KBM-7 (cell line): ENCODE measurements at regions not wholly inside any gene's neighbourhood (a gene's known extent, or its start where the extent isn't known, plus 50 kb on each side); places are given as distances from the start of the nearest gene placed in this dataset.

Source experiments
- DNase-seq: peaks from one replicate; pipeline ENCODE4 v3.0.0-alpha.2; 2015
- in situ Hi-C: fragments of 300-500 bp; cut with MboI; formaldehyde crosslinking; loops from 2 replicates; pipeline ENCODE4 v1.14.3; 2020; ENCODE audit warnings: low sequenced_read_pairs, low pct_unique_long_range_greater_than_20kb, mixed read lengths

GRCh38 chr2:56084111-56084901 is 99.5 kb upstream of the CCDC85A start:
- DNase-seq = no peak
- in situ Hi-C loops = no loop called here

GRCh38 chr2:56086336-56086735 is 97.5 kb upstream of the CCDC85A start:
- in situ Hi-C loops = no loop called here
- no peak for DNase-seq

GRCh38 chr2:56088411-56088810 is 95.4 kb upstream of the CCDC85A start:
- in situ Hi-C loops = no loop called here
- no peak for DNase-seq

- no peak for DNase-seq
- in situ Hi-C loops = no loop called here
Observed at GRCh38 chr2:56089931-56090330, 93.9 kb upstream of the CCDC85A start.

GRCh38 chr2:56099963-56100362 is 83.8 kb upstream of the CCDC85A start:
- no peak for DNase-seq
- in situ Hi-C loops = no loop called here

GRCh38 chr2:56100791-56101312 is 82.9 kb upstream of the CCDC85A start:
- no peak for DNase-seq
- in situ Hi-C loops = no loop called here

GRCh38 chr2:56102098-56102497 is 81.7 kb upstream of the CCDC85A start:
- in situ Hi-C loops = no loop called here
- DNase-seq = no peak

- in situ Hi-C loops = no loop called here
- DNase-seq = no peak
Observed at GRCh38 chr2:56102866-56103265, 80.9 kb upstream of the CCDC85A start.

GRCh38 chr2:56104962-56105361 is 78.8 kb upstream of the CCDC85A start:
- in situ Hi-C loops = no loop called here
- DNase-seq = no peak

GRCh38 chr2:56107502-56108220 is 76.1 kb upstream of the CCDC85A start:
- DNase-seq = no peak
- in situ Hi-C loops = no loop called here

- no peak for DNase-seq
- in situ Hi-C loops = no loop called here
Observed at GRCh38 chr2:56108806-56109205, 75.0 kb upstream of the CCDC85A start.

- no peak for DNase-seq
- in situ Hi-C loops = no loop called here
Observed at GRCh38 chr2:56109994-56110393, 73.8 kb upstream of the CCDC85A start.

GRCh38 chr2:56113382-56113975 is 70.3 kb upstream of the CCDC85A start:
- in situ Hi-C loops = no loop called here
- DNase-seq = no peak

- in situ Hi-C loops = no loop called here
- no peak for DNase-seq
Observed at GRCh38 chr2:56117764-56118163, 66.0 kb upstream of the CCDC85A start.

- in situ Hi-C loops = no loop called here
- no peak for DNase-seq
Observed at GRCh38 chr2:56118474-56118873, 65.3 kb upstream of the CCDC85A start.

GRCh38 chr2:56121995-56122394 is 61.8 kb upstream of the CCDC85A start:
- DNase-seq = no peak
- in situ Hi-C loops = no loop called here

- no peak for DNase-seq
- in situ Hi-C loops = no loop called here
Observed at GRCh38 chr2:56123538-56123937, 60.3 kb upstream of the CCDC85A start.

GRCh38 chr2:56127010-56127409 is 56.8 kb upstream of the CCDC85A start:
- in situ Hi-C loops = no loop called here
- DNase-seq = no peak

GRCh38 chr2:56127463-56128152 is 56.2 kb upstream of the CCDC85A start:
- no peak for DNase-seq
- in situ Hi-C loops = no loop called here

- in situ Hi-C loops = no loop called here
- no peak for DNase-seq
Observed at GRCh38 chr2:56128235-56128634, 55.6 kb upstream of the CCDC85A start.
